Activated B cell treated with CpG ODN at 0.5 μM for 24 hours (primary cell): ENCODE measurements at regions not wholly inside any gene's neighbourhood (a gene's known extent, or its start where the extent isn't known, plus 50 kb on each side); places are given as distances from the start of the nearest gene placed in this dataset.

Experiments
- ATAC-seq: fragments of 200-7000 bp; cut with Tn5 transposase; one replicate; pipeline ENCODE4 v1.10.0; 2021; ENCODE audit warnings: low read depth, mild to moderate bottlenecking, moderate library complexity
- CTCF ChIA-PET: fragments of 350-600 bp; sonication (Branson Sonifier 250); formaldehyde crosslinking; loops from one replicate; lab custom pipeline; 2021; ENCODE audit warnings: antibody characterized with exemption; lab: Charles Lee
- POLR2A ChIA-PET: fragments of 350-600 bp; sonication (Branson Sonifier 250); formaldehyde crosslinking; loops from one replicate; lab custom pipeline; 2021; ENCODE audit warnings: antibody characterized with exemption; lab: Charles Lee
- DNase-seq: peaks from one replicate; pipeline ENCODE4 v3.0.0; 2022
- H3K27ac Mint-ChIP-seq: one replicate; pipeline ENCODE4 v1.8.0; 2020; ENCODE audit warnings: mixed read lengths
- H3K27me3 Mint-ChIP-seq: one replicate; pipeline ENCODE4 v1.8.0; 2021; ENCODE audit warnings: mixed read lengths
- H3K36me3 Mint-ChIP-seq: one replicate; pipeline ENCODE4 v1.8.0; 2021; ENCODE audit warnings: low read depth, mixed read lengths
- H3K4me1 Mint-ChIP-seq: one replicate; pipeline ENCODE4 v1.8.0; 2021; ENCODE audit warnings: mixed read lengths
- H3K4me3 Mint-ChIP-seq: one replicate; pipeline ENCODE4 v1.8.0; 2020; ENCODE audit warnings: mild to moderate bottlenecking, mixed read lengths
- H3K9me3 Mint-ChIP-seq: one replicate; pipeline ENCODE4 v1.8.0; 2020; ENCODE audit warnings: mixed read lengths
- CTCF ChIP-seq: fragments of 200-600 bp; IDR thresholded peaks from one replicate; pipeline ENCODE4 v1.8.0; 2022; ENCODE audit warnings: antibody characterized with exemption, mild to moderate bottlenecking
- intact Hi-C: fragments of 100-400 bp; cut with micrococcal nuclease; formaldehyde crosslinking; loops from one replicate; pipeline ENCODE4 v1.15.1; 2024

- TF ChIP-seq CTCF: no peak
- Mint-ChIP-seq H3K27ac (no peak overlapping the region), H3K4me1 (no peaks in the 10 kb centered on the region), H3K36me3 (no peaks in the 10 kb centered on the region), H3K27me3 (no peaks in the 10 kb centered on the region), H3K9me3 (no peaks in the 10 kb centered on the region), H3K4me3 (no peak overlapping the region)
- ATAC-seq (no peak), DNase-seq (no peak)
- intact Hi-C loops: no loop called here
- POLR2A ChIA-PET: no interaction called here
- CTCF ChIA-PET: no interaction called here
Measured at GRCh38 chr5:128775558-128775957, 189.7 kb upstream of the SLC27A6 start.

GRCh38 chr5:128777052-128777451, 188.2 kb upstream of the SLC27A6 start:
- H3K4me3 Mint-ChIP-seq: no peak overlapping the region
- TF ChIP-seq CTCF: no peak
- no peaks in the 10 kb centered on the region for H3K27me3 Mint-ChIP-seq
- H3K27ac Mint-ChIP-seq: no peak overlapping the region
- ATAC-seq (no peak), DNase-seq (no peak)
- no peaks in the 10 kb centered on the region for H3K36me3 Mint-ChIP-seq
- CTCF ChIA-PET: no interaction called here
- intact Hi-C loops: no loop called here
- POLR2A ChIA-PET: no interaction called here
- H3K9me3 Mint-ChIP-seq: no peaks in the 10 kb centered on the region
- no peaks in the 10 kb centered on the region for H3K4me1 Mint-ChIP-seq

GRCh38 chr5:128778474-128778873, 186.8 kb upstream of the SLC27A6 start:
- Mint-ChIP-seq H3K4me1 (no peaks in the 10 kb centered on the region), H3K9me3 (no peaks in the 10 kb centered on the region), H3K27me3 (no peaks in the 10 kb centered on the region), H3K27ac (no peak overlapping the region), H3K36me3 (no peaks in the 10 kb centered on the region), H3K4me3 (no peak overlapping the region)
- ATAC-seq (no peak), DNase-seq (no peak)
- CTCF ChIA-PET: no interaction called here
- no peak for TF ChIP-seq CTCF
- intact Hi-C loops: no loop called here
- POLR2A ChIA-PET: no interaction called here

- POLR2A ChIA-PET: no interaction called here
- Mint-ChIP-seq H3K4me3 (no peak overlapping the region), H3K27ac (no peak overlapping the region), H3K36me3 (no peaks in the 10 kb centered on the region), H3K27me3 (no peaks in the 10 kb centered on the region), H3K9me3 (no peaks in the 10 kb centered on the region), H3K4me1 (no peaks in the 10 kb centered on the region)
- TF ChIP-seq CTCF: no peak
- ATAC-seq (no peak), DNase-seq (no peak)
- CTCF ChIA-PET: no interaction called here
- intact Hi-C loops: no loop called here
Measured at GRCh38 chr5:128782446-128782845, 182.8 kb upstream of the SLC27A6 start.

GRCh38 chr5:128784726-128785125, 180.6 kb upstream of the SLC27A6 start:
- POLR2A ChIA-PET: no interaction called here
- H3K27ac Mint-ChIP-seq: no peak overlapping the region
- CTCF ChIA-PET: no interaction called here
- no peaks in the 10 kb centered on the region for H3K4me1 Mint-ChIP-seq
- no peaks in the 10 kb centered on the region for H3K27me3 Mint-ChIP-seq
- no peak for TF ChIP-seq CTCF
- H3K9me3 Mint-ChIP-seq: no peaks in the 10 kb centered on the region
- intact Hi-C loops: no loop called here
- H3K36me3 Mint-ChIP-seq: no peaks in the 10 kb centered on the region
- ATAC-seq: no peak
- DNase-seq: no peak
- no peak overlapping the region for H3K4me3 Mint-ChIP-seq
